Left ventricle myocardium inferior (tissue), 1 donor: ENCODE measurements at regions not wholly inside any gene's neighbourhood (a gene's known extent, or its start where the extent isn't known, plus 50 kb on each side); places are given as distances from the start of the nearest gene placed in this dataset.
A peak's percentile ranks its signal among the peaks of the same experiment; 100 is the strongest.

Experiments used
- DNase-seq: peaks from one replicate; pipeline ENCODE4 v3.0.0-alpha.2; 2020
- H3K27ac ChIP-seq: fragments of 200-600 bp; replicated peaks from 2 replicates; pipeline ENCODE4 v1.8.0; 2021
- H3K27me3 ChIP-seq: fragments of 200-600 bp; 2 replicates; pipeline ENCODE4 v1.8.0; 2021; ENCODE audit warnings: low read depth
- H3K36me3 ChIP-seq: fragments of 200-600 bp; 2 replicates; pipeline ENCODE4 v1.8.0; 2021
- H3K4me1 ChIP-seq: fragments of 200-600 bp; 2 replicates; pipeline ENCODE4 v1.8.0; 2021
- H3K4me3 ChIP-seq: fragments of 200-600 bp; 2 replicates; pipeline ENCODE4 v1.8.0; 2021; ENCODE audit warnings: mild to moderate bottlenecking, moderate library complexity
- H3K9me3 ChIP-seq: fragments of 200-600 bp; replicated peaks from 2 replicates; pipeline ENCODE4 v1.8.0; 2021
- intact Hi-C: fragments of 100-400 bp; cut with micrococcal nuclease; formaldehyde crosslinking; loops from one replicate; pipeline ENCODE4 v1.11.0; 2022
- TF ChIP-seq, protein P1 (sequence below): fragments of 200-600 bp; IDR thresholded peaks from 2 replicates; pipeline ENCODE4 v1.8.0; 2021; ENCODE audit warnings: antibody characterized with exemption, mild to moderate bottlenecking, borderline replicate concordance
- donor health status: DM: no; HTN: yes; CAD: no; lungs with severe emphysema.

DNA sequence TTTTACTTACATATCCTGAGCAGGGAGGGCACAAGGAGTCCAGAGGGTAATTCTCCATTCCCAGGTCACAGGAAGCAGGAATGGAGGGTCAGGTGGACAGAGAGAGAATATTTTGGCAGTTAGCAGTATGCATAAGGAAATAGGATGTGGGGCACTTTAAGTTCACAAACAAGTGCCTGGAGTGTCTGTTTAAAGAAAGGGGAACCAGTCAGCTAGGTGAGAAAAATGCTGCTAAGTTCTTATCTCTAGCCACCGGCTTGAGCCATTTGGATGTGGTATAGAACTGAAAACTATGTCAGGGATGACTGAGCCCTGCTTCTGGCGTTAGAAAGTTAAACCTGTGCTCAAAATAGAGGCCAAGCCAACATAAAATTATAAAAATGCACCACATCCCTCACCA is 739.7 kb upstream of the NCAM2 start:
- Histone ChIP-seq H3K36me3 (no peaks in the 10 kb centered on the region), H3K27me3 (no peaks in the 10 kb centered on the region), H3K4me3 (no peak overlapping the region), H3K4me1 (no peaks in the 10 kb centered on the region), H3K27ac (peak overlapping the region; percentile 20), H3K9me3 (no peaks in the 10 kb centered on the region)
- intact Hi-C loops = no loop called here
- DNase-seq = no peak
- TF ChIP-seq, protein P1, sequence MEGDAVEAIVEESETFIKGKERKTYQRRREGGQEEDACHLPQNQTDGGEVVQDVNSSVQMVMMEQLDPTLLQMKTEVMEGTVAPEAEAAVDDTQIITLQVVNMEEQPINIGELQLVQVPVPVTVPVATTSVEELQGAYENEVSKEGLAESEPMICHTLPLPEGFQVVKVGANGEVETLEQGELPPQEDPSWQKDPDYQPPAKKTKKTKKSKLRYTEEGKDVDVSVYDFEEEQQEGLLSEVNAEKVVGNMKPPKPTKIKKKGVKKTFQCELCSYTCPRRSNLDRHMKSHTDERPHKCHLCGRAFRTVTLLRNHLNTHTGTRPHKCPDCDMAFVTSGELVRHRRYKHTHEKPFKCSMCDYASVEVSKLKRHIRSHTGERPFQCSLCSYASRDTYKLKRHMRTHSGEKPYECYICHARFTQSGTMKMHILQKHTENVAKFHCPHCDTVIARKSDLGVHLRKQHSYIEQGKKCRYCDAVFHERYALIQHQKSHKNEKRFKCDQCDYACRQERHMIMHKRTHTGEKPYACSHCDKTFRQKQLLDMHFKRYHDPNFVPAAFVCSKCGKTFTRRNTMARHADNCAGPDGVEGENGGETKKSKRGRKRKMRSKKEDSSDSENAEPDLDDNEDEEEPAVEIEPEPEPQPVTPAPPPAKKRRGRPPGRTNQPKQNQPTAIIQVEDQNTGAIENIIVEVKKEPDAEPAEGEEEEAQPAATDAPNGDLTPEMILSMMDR = no peak

DNA sequence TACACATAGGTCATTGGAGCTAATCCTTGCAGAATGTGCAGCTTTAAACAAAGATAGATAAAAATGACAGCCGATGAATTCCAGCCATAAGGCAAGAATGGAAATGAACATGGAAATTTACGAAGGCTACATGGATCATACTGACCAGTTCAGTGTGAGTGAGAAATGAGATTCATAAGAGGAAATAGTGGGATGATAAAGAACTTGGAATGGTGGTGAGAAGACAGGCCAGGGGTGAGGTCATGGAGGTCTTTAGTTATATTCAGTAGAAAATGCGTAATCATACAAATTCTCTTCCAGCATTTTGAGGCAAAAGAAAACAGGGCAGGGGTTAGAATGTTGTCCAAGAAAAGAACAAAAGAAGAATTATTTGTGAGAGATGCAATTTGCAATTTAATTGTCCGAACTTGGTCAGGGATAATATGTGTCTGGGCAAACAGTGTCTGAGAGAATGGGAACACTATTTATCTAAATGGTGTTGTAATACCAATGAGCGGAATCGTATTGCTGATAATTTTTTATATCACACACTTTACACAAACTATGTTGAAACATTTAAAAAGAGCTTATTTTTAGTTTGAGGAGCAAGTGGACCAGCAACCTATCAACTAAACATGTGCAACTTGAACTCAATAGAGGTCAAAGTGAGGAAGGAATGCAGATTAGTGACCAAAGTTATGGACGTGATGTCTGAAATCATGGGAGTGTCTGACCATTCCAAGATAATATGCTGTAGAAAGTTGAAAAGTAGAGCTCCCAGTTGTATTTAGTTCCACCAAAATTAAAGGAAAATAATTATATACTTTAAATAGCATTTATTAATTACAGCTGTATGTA is 739.0 kb upstream of the NCAM2 start:
- Histone ChIP-seq H3K27me3 (no peaks in the 10 kb centered on the region), H3K36me3 (no peaks in the 10 kb centered on the region), H3K9me3 (no peaks in the 10 kb centered on the region), H3K27ac (peak overlapping the region; percentile 20), H3K4me3 (no peak overlapping the region), H3K4me1 (no peaks in the 10 kb centered on the region)
- DNase-seq = no peak
- intact Hi-C loops = no loop called here
- TF ChIP-seq, protein P1 = no peak

DNA sequence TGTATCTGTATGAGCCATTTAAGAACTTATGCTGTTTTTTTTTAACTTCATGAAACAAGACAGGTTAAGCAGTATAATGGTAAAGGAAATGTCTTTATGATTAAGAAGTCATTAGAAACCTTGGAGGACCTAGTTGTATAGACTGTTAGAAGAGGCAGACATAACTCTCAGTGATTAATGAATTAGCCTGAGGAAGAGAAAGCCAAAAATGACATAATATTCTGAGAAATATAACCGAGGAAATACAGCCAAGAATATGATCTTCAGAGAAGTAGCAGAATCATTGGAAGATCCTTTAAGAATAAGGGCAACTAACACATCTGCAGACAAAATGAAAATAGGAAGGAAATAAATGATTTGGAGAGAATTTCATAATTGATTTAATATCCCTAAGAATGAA is 738.1 kb upstream of the NCAM2 start:
- Histone ChIP-seq H3K36me3 (no peaks in the 10 kb centered on the region), H3K27me3 (no peaks in the 10 kb centered on the region), H3K4me1 (no peaks in the 10 kb centered on the region), H3K4me3 (no peak overlapping the region), H3K9me3 (no peaks in the 10 kb centered on the region), H3K27ac (peak overlapping the region; percentile 20)
- intact Hi-C loops = no loop called here
- no peak for DNase-seq
- TF ChIP-seq, protein P1 = no peak

DNA sequence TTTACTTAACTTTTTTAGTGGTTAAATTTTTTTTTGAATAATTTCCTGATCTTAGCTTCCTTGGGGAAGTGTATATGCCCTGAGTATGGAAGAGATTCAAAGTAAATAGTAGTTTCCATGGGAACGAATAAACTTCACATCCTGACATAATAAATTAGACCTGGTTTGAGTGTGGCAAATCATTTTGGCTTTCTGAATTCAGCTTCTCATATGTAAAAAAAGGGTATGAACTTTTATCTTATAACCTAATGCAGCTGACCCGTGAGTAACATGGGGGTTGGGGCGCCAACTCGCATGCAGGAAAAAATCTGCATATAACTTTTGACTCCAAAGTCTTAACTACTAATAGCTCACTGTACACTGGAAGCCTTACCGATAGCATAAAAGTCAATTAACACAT is 736.8 kb upstream of the NCAM2 start:
- Histone ChIP-seq H3K27me3 (no peaks in the 10 kb centered on the region), H3K27ac (no peak overlapping the region), H3K9me3 (no peaks in the 10 kb centered on the region), H3K4me1 (no peaks in the 10 kb centered on the region), H3K36me3 (no peaks in the 10 kb centered on the region), H3K4me3 (no peak overlapping the region)
- TF ChIP-seq, protein P1 = no peak
- DNase-seq = no peak
- intact Hi-C loops = no loop called here

DNA sequence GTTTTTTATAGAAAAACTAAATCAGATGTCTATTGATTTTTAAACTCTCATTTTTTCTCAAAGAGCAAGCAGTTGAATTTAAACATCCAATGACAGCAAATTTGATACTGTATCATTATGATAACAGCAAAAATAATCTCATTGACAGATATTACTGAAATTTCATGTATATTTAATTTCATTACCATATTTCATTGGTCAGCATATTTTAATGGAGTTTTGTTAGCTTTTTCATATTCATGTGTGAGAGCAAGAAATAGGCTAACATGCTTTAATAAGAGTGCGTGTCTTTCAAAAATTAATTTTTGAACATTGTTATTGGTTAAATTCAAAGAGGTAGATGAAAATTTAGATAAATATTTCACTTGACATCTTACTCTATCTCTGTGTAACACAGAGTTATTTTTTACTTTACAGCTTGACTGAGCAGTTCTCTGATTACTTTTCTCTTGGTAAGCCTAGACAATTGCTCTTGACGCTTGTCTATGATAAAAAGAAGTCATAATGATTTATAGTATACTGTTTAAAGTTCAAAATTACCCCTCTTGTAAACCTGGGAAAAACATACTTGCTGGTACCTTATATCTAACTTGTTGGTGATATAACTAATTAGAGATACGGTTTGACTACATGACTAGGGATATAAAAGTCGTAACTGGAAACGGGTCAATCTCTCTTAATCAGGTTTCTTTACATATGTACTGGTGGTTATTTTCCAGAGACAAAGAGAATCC is 732.3 kb upstream of the NCAM2 start:
- no peak overlapping the region for H3K27ac ChIP-seq
- intact Hi-C loops = no loop called here
- no peaks in the 10 kb centered on the region for H3K27me3 ChIP-seq
- no peak for DNase-seq
- H3K36me3 ChIP-seq = no peaks in the 10 kb centered on the region
- no peaks in the 10 kb centered on the region for H3K9me3 ChIP-seq
- H3K4me3 ChIP-seq = no peak overlapping the region
- no peaks in the 10 kb centered on the region for H3K4me1 ChIP-seq
- TF ChIP-seq, protein P1 = no peak
